MM.1S (cell line): ENCODE measurements at regions not wholly inside any gene's neighbourhood (a gene's known extent, or its start where the extent isn't known, plus 50 kb on each side); places are given as distances from the start of the nearest gene placed in this dataset.

Experiments
- DNase-seq: peaks from one replicate; pipeline ENCODE4 v3.0.0-alpha.2; 2015
- H2AFZ ChIP-seq: fragments of 300-600 bp; sonication (generic); 2 replicates; pipeline ENCODE4 v1.6.0; 2016; ENCODE audit warnings: antibody characterized with exemption, low read length
- H3F3A ChIP-seq: fragments of 300-600 bp; sonication (generic); 2 replicates; pipeline ENCODE4 v1.6.1; 2016; ENCODE audit warnings: mild to moderate bottlenecking, antibody characterized with exemption, low read length, moderate library complexity, mixed read lengths; ENCODE audit not compliant: insufficient read depth
- H3K27ac ChIP-seq: fragments of 300-600 bp; sonication (generic); 2 replicates; pipeline ENCODE4 v1.5.1; 2016; ENCODE audit warnings: mild to moderate bottlenecking, low read length
- H3K27me3 ChIP-seq: fragments of 300-600 bp; sonication (generic); replicated peaks from 2 replicates; pipeline ENCODE4 v1.6.0; 2016; ENCODE audit warnings: low read length; ENCODE audit not compliant: insufficient read depth
- H3K36me3 ChIP-seq: fragments of 300-600 bp; sonication (generic); replicated peaks from 2 replicates; pipeline ENCODE4 v1.6.1; 2016; ENCODE audit warnings: mild to moderate bottlenecking, low read length, mixed read lengths; ENCODE audit not compliant: insufficient read depth
- H3K4me1 ChIP-seq: fragments of 300-600 bp; sonication (generic); 2 replicates; pipeline ENCODE4 v1.6.1; 2016; ENCODE audit warnings: low read length, mixed read lengths
- H3K4me2 ChIP-seq: fragments of 300-600 bp; sonication (generic); 2 replicates; pipeline ENCODE4 v1.6.0; 2016; ENCODE audit warnings: low read depth, low read length
- H3K4me3 ChIP-seq: fragments of 300-600 bp; sonication (generic); 2 replicates; pipeline ENCODE4 v1.5.1; 2016; ENCODE audit warnings: low read length, mixed read lengths
- H3K79me2 ChIP-seq: fragments of 300-600 bp; sonication (generic); 2 replicates; pipeline ENCODE4 v1.6.1; 2016; ENCODE audit warnings: mixed run types, low read length, mixed read lengths
- H3K9ac ChIP-seq: fragments of 300-600 bp; sonication (generic); 2 replicates; pipeline ENCODE4 v1.6.1; 2016; ENCODE audit warnings: low read length, mixed read lengths
- H3K9me2 ChIP-seq: fragments of 300-600 bp; sonication (generic); replicated peaks from 2 replicates; pipeline ENCODE4 v1.6.1; 2016; ENCODE audit warnings: mild to moderate bottlenecking, low read length, mixed read lengths; ENCODE audit not compliant: insufficient read depth
- H3K9me3 ChIP-seq: fragments of 300-600 bp; sonication (generic); replicated peaks from 2 replicates; pipeline ENCODE4 v1.6.1; 2016; ENCODE audit warnings: mild to moderate bottlenecking, low read length, mixed read lengths; ENCODE audit not compliant: insufficient read depth
- H4K20me1 ChIP-seq: fragments of 300-600 bp; sonication (generic); 2 replicates; pipeline ENCODE4 v1.6.1; 2016; ENCODE audit warnings: mild to moderate bottlenecking, low read length, moderate library complexity, mixed read lengths; ENCODE audit not compliant: insufficient read depth
- CTCF ChIP-seq: fragments of 300-600 bp; sonication (generic); IDR thresholded peaks from 2 replicates; pipeline ENCODE4 v1.5.1; 2016; ENCODE audit warnings: antibody characterized with exemption, low read length, mixed read lengths
- EZH2 ChIP-seq: fragments of 300-600 bp; sonication (generic); optimal IDR thresholded peaks from 2 replicates; pipeline ENCODE3; 2017; ENCODE audit warnings: low read depth, mild to moderate bottlenecking, antibody characterized with exemption, low read length, mixed read lengths
- EZH2phosphoT487 ChIP-seq: fragments of 300-600 bp; sonication (generic); IDR thresholded peaks from 2 replicates; pipeline ENCODE4 v1.6.1; 2018; ENCODE audit warnings: antibody characterized with exemption, low read length

GRCh38 chr13:107102676-107103075, 534.7 kb upstream of the ARGLU1 start:
- Histone ChIP-seq H3K27ac (no peak overlapping the region), H3K79me2 (no peaks in the 10 kb centered on the region), H3K27me3 (no peaks in the 10 kb centered on the region), H3K9ac (no peak overlapping the region), H3K4me3 (no peak overlapping the region), H3K36me3 (no peaks in the 10 kb centered on the region), H3K4me1 (no peaks in the 10 kb centered on the region), H4K20me1 (no peaks in the 10 kb centered on the region), H2AFZ (no peak overlapping the region), H3K9me3 (no peaks in the 10 kb centered on the region), H3K9me2 (no peaks in the 10 kb centered on the region), H3K4me2 (no peak overlapping the region), H3F3A (no peaks in the 10 kb centered on the region)
- no peak for TF ChIP-seq EZH2phosphoT487
- TF ChIP-seq EZH2: no peak
- TF ChIP-seq CTCF: no peak
- no peak for DNase-seq

- H3K36me3 ChIP-seq: no peaks in the 10 kb centered on the region
- H3K4me2 ChIP-seq: no peak overlapping the region
- TF ChIP-seq CTCF (no peak), EZH2phosphoT487 (no peak), EZH2 (no peak)
- H3K4me3 ChIP-seq: no peak overlapping the region
- no peak overlapping the region for H3K27ac ChIP-seq
- no peaks in the 10 kb centered on the region for H3K79me2 ChIP-seq
- H3K4me1 ChIP-seq: no peaks in the 10 kb centered on the region
- no peaks in the 10 kb centered on the region for H3F3A ChIP-seq
- H4K20me1 ChIP-seq: no peaks in the 10 kb centered on the region
- H3K9me2 ChIP-seq: no peaks in the 10 kb centered on the region
- no peak overlapping the region for H2AFZ ChIP-seq
- H3K9ac ChIP-seq: no peak overlapping the region
- H3K9me3 ChIP-seq: no peaks in the 10 kb centered on the region
- no peaks in the 10 kb centered on the region for H3K27me3 ChIP-seq
- no peak for DNase-seq
These were observed 531.7 kb upstream of the ARGLU1 start for GRCh38 chr13:107099661-107100060.

- H3K4me2 ChIP-seq: no peak overlapping the region
- no peaks in the 10 kb centered on the region for H3K4me1 ChIP-seq
- no peak overlapping the region for H2AFZ ChIP-seq
- TF ChIP-seq EZH2 (no peak), EZH2phosphoT487 (no peak), CTCF (no peak)
- no peaks in the 10 kb centered on the region for H3K36me3 ChIP-seq
- H3K9me2 ChIP-seq: no peaks in the 10 kb centered on the region
- H3K4me3 ChIP-seq: no peak overlapping the region
- no peak overlapping the region for H3K27ac ChIP-seq
- no peaks in the 10 kb centered on the region for H3K79me2 ChIP-seq
- H3K9ac ChIP-seq: no peak overlapping the region
- no peaks in the 10 kb centered on the region for H3K9me3 ChIP-seq
- no peak for DNase-seq
- H4K20me1 ChIP-seq: no peaks in the 10 kb centered on the region
- no peaks in the 10 kb centered on the region for H3K27me3 ChIP-seq
- no peaks in the 10 kb centered on the region for H3F3A ChIP-seq
These were observed 530.0 kb upstream of the ARGLU1 start for GRCh38 chr13:107097916-107098315.
